HEK293T (cell line): ENCODE measurements at regions not wholly inside any gene's neighbourhood (a gene's known extent, or its start where the extent isn't known, plus 50 kb on each side); places are given as distances from the start of the nearest gene placed in this dataset.

Experiments
- CTBP1 ChIP-seq: fragments of 450-650 bp; IDR thresholded peaks from 2 replicates; pipeline ENCODE4 v1.6.1; 2016; ENCODE audit warnings: borderline replicate concordance
- NFRKB ChIP-seq: fragments of 450-650 bp; IDR thresholded peaks from 2 replicates; pipeline ENCODE4 v1.6.1; 2016; ENCODE audit warnings: mild to moderate bottlenecking, moderate library complexity

- no peak for TF ChIP-seq NFRKB
- no peak for TF ChIP-seq CTBP1
Measured at GRCh38 chr15:29348336-29348914, 78.8 kb upstream of the NSMCE3 start.
